H9 (cell line): ENCODE measurements at regions not wholly inside any gene's neighbourhood (a gene's known extent, or its start where the extent isn't known, plus 50 kb on each side); places are given as distances from the start of the nearest gene placed in this dataset.

Experiments
- DNase-seq: peaks from one replicate; pipeline ENCODE4 v3.0.0-alpha.2; 2017
- H2AFZ ChIP-seq: one replicate; pipeline ENCODE4 v1.6.1; 2013; ENCODE audit warnings: mild to moderate bottlenecking, low read length, control low read depth, moderate library complexity
- H2AK5ac ChIP-seq: 2 replicates; pipeline ENCODE4 v1.6.1; 2013; ENCODE audit warnings: low read length, control low read depth, mixed read lengths; ENCODE audit not compliant: insufficient read length
- H2BK120ac ChIP-seq: one replicate; pipeline ENCODE4 v1.6.1; 2013; ENCODE audit warnings: low read depth, mild to moderate bottlenecking, low read length, control low read depth, inconsistent platforms; ENCODE audit not compliant: poor library complexity, severe bottlenecking
- H2BK12ac ChIP-seq: 2 replicates; pipeline ENCODE4 v1.6.1; 2013; ENCODE audit warnings: low read length, control low read depth, mixed read lengths, low read depth; ENCODE audit not compliant: insufficient read length
- H2BK15ac ChIP-seq: 2 replicates; pipeline ENCODE4 v1.6.1; 2013; ENCODE audit warnings: low read depth, low read length, control low read depth
- H2BK20ac ChIP-seq: one replicate; pipeline ENCODE4 v1.6.1; 2013; ENCODE audit warnings: low read depth, mild to moderate bottlenecking, low read length, control low read depth, inconsistent platforms; ENCODE audit not compliant: poor library complexity, severe bottlenecking
- H2BK5ac ChIP-seq: 2 replicates; pipeline ENCODE4 v1.6.1; 2013; ENCODE audit warnings: low read length, control low read depth, mixed read lengths; ENCODE audit not compliant: insufficient read length
- H3K14ac ChIP-seq: 2 replicates; pipeline ENCODE4 v1.6.1; 2013; ENCODE audit warnings: low read length, control low read depth; ENCODE audit not compliant: insufficient read depth
- H3K18ac ChIP-seq: 2 replicates; pipeline ENCODE4 v1.6.1; 2013; ENCODE audit warnings: low read depth, mild to moderate bottlenecking, mixed read lengths, low read length, control low read depth; ENCODE audit not compliant: insufficient read length
- H3K23ac ChIP-seq: 2 replicates; pipeline ENCODE4 v1.6.1; 2013; ENCODE audit warnings: low read length, control low read depth, mixed read lengths, low read depth; ENCODE audit not compliant: insufficient read length
- H3K23me2 ChIP-seq: 2 replicates; pipeline ENCODE4 v1.6.1; 2013; ENCODE audit warnings: low read depth, mild to moderate bottlenecking, mixed read lengths, low read length, control low read depth; ENCODE audit not compliant: insufficient read length, poor library complexity, severe bottlenecking
- H3K27ac ChIP-seq: 2 replicates; pipeline ENCODE4 v1.5.1; 2013; ENCODE audit warnings: low read length, control low read depth, mixed read lengths, low read depth; ENCODE audit not compliant: insufficient read length
- H3K27me3 ChIP-seq: 2 replicates; pipeline ENCODE4 v1.6.1; 2013; ENCODE audit warnings: low read length, control low read depth, inconsistent platforms; ENCODE audit not compliant: insufficient read depth
- H3K4ac ChIP-seq: 2 replicates; pipeline ENCODE4 v1.6.1; 2013; ENCODE audit warnings: low read depth, mild to moderate bottlenecking, control low read depth, inconsistent platforms, low read length, moderate library complexity
- H3K4me1 ChIP-seq: 2 replicates; pipeline ENCODE4 v1.6.1; 2013; ENCODE audit warnings: low read length, control low read depth, inconsistent platforms; ENCODE audit not compliant: insufficient read depth
- H3K4me2 ChIP-seq: 2 replicates; pipeline ENCODE4 v1.6.1; 2013; ENCODE audit warnings: low read length, control low read depth, mixed read lengths; ENCODE audit not compliant: insufficient read length, insufficient read depth
- H3K56ac ChIP-seq: 2 replicates; pipeline ENCODE4 v1.6.1; 2013; ENCODE audit warnings: low read depth, mild to moderate bottlenecking, mixed read lengths, low read length, control low read depth; ENCODE audit not compliant: insufficient read length
- H3K79me1 ChIP-seq: 2 replicates; pipeline ENCODE4 v1.6.1; 2013; ENCODE audit warnings: low read depth, mild to moderate bottlenecking, moderate library complexity, low read length, control low read depth, inconsistent platforms; ENCODE audit not compliant: insufficient read depth, poor library complexity, severe bottlenecking
- H3K79me2 ChIP-seq: 2 replicates; pipeline ENCODE4 v1.6.1; 2013; ENCODE audit warnings: low read length, control low read depth, inconsistent platforms; ENCODE audit not compliant: insufficient read depth
- H3K9ac ChIP-seq: 2 replicates; pipeline ENCODE4 v1.6.1; 2013; ENCODE audit warnings: low read length, control low read depth, mixed read lengths; ENCODE audit not compliant: insufficient read length; ENCODE audit errors: extremely low read depth
- H3K9me3 ChIP-seq: one replicate; pipeline ENCODE4 v1.6.1; 2013; ENCODE audit warnings: low read depth, low read length, inconsistent platforms; ENCODE audit not compliant: control insufficient read depth
- H3T11ph ChIP-seq: one replicate; pipeline ENCODE4 v1.6.1; 2013; ENCODE audit warnings: mild to moderate bottlenecking, low read length, control low read depth, inconsistent platforms
- H4K20me1 ChIP-seq: one replicate; pipeline ENCODE4 v1.6.1; 2013; ENCODE audit not compliant: control insufficient read depth, insufficient read length, insufficient read depth
- H4K5ac ChIP-seq: 2 replicates; pipeline ENCODE4 v1.6.1; 2013; ENCODE audit warnings: low read depth, mild to moderate bottlenecking, mixed read lengths, low read length, control low read depth; ENCODE audit not compliant: insufficient read length
- H4K8ac ChIP-seq: replicated peaks from 2 replicates; pipeline ENCODE4 v1.6.1; 2013; ENCODE audit warnings: low read length, control low read depth, mixed read lengths, low read depth; ENCODE audit not compliant: insufficient read length
- H4K91ac ChIP-seq: 2 replicates; pipeline ENCODE4 v1.6.1; 2013; ENCODE audit warnings: low read depth, mild to moderate bottlenecking, moderate library complexity, mixed read lengths, low read length, control low read depth; ENCODE audit not compliant: insufficient read length
- H3K27ac Mint-ChIP-seq, 3 experiments: 2 replicates in 2 of 3; 3 replicates in 1 of 3; pipeline ENCODE4 v1.8.0; 2020 to 2021; ENCODE audit warnings: mixed read lengths in 3 of 3, mild to moderate bottlenecking in 1 of 3, moderate library complexity in 1 of 3
- H3K27me3 Mint-ChIP-seq: 2 replicates; pipeline ENCODE4 v1.8.0; 2021; ENCODE audit warnings: low read depth, mild to moderate bottlenecking, moderate library complexity, mixed read lengths
- H3K36me3 Mint-ChIP-seq, 3 experiments: 2 replicates in 2 of 3; 3 replicates in 1 of 3; pipeline ENCODE4 v1.8.0; 2020 to 2021; ENCODE audit warnings: low read depth in 3 of 3, mixed read lengths in 3 of 3; ENCODE audit not compliant: insufficient read depth in 1 of 3
- H3K4me1 Mint-ChIP-seq, 2 experiments: 2 replicates each; pipeline ENCODE4 v1.8.0; 2020; ENCODE audit warnings: mixed read lengths in 2 of 2
- H3K4me3 Mint-ChIP-seq, 2 experiments: 2 replicates in 1 of 2; 3 replicates in 1 of 2; pipeline ENCODE4 v1.8.0; 2020 to 2021; ENCODE audit warnings: mild to moderate bottlenecking in 2 of 2, mixed read lengths in 2 of 2, moderate library complexity in 1 of 2
- H3K9me3 Mint-ChIP-seq, 2 experiments: 2 replicates in 1 of 2; 3 replicates in 1 of 2; pipeline ENCODE4 v1.8.0; 2020; ENCODE audit warnings: mild to moderate bottlenecking in 2 of 2, mixed read lengths in 2 of 2, moderate library complexity in 1 of 2
- WGBS: extraction: QIAGEN DNeasy Blood & Tissue Kit; methylation state at CpG from one replicate; pipeline ENCODE4 v1.1.7; 2013; ENCODE audit warnings: missing lambda C conversion rate, low lambda C conversion rate, mixed read lengths; ENCODE audit not compliant: insufficient read length; ENCODE audit errors: extremely low coverage; 5-methylcytosine and 5-hydroxymethylcytosine counted together
- TF ChIP-seq, protein P1 (sequence below): fragments of 200-600 bp; sonication (generic); conservative IDR thresholded peaks from 3 replicates; pipeline ENCODE4 v1.8.0; 2021; ENCODE audit warnings: antibody characterized with exemption, mild to moderate bottlenecking

GRCh38 chr12:97321621-97322020 lies 141.0 kb upstream of the RMST start:
- H3K79me1 ChIP-seq, result no peaks in the 10 kb centered on the region
- H3K9ac ChIP-seq, result no peak overlapping the region
- no peak overlapping the region for H3K27ac ChIP-seq
- H3K4me1 Mint-ChIP-seq, result peaks cover 43 to 44% of the 10 kb centered on the region in 2 experiments
- no peak overlapping the region for H3K56ac ChIP-seq
- no peak overlapping the region for H4K8ac ChIP-seq
- H3K4ac ChIP-seq, result no peak overlapping the region
- no peak overlapping the region for H2AK5ac ChIP-seq
- H3K23me2 ChIP-seq, result no peaks in the 10 kb centered on the region
- no peak overlapping the region for H3K23ac ChIP-seq
- WGBS, result no CpG with 5 or more reads among the region's 4 CpGs
- no peak overlapping the region for H3T11ph ChIP-seq
- no peak overlapping the region for H3K14ac ChIP-seq
- H3K4me3 Mint-ChIP-seq, result no peak overlapping the region
- H2BK20ac ChIP-seq, result no peak overlapping the region
- peak overlapping the region in 1 of 3 experiments; percentile 82; a peak in 2 of 7 replicates for H3K27ac Mint-ChIP-seq
- peaks cover 16% of the 10 kb centered on the region for H3K4me1 ChIP-seq
- no peak overlapping the region for H4K91ac ChIP-seq
- H3K9me3 Mint-ChIP-seq, result no peaks in the 10 kb centered on the region; a peak in 1 of 5 replicates
- no peak for DNase-seq
- no peaks in the 10 kb centered on the region for H4K20me1 ChIP-seq
- TF ChIP-seq, protein P1, sequence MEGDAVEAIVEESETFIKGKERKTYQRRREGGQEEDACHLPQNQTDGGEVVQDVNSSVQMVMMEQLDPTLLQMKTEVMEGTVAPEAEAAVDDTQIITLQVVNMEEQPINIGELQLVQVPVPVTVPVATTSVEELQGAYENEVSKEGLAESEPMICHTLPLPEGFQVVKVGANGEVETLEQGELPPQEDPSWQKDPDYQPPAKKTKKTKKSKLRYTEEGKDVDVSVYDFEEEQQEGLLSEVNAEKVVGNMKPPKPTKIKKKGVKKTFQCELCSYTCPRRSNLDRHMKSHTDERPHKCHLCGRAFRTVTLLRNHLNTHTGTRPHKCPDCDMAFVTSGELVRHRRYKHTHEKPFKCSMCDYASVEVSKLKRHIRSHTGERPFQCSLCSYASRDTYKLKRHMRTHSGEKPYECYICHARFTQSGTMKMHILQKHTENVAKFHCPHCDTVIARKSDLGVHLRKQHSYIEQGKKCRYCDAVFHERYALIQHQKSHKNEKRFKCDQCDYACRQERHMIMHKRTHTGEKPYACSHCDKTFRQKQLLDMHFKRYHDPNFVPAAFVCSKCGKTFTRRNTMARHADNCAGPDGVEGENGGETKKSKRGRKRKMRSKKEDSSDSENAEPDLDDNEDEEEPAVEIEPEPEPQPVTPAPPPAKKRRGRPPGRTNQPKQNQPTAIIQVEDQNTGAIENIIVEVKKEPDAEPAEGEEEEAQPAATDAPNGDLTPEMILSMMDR, result no peak
- H4K5ac ChIP-seq, result no peak overlapping the region
- no peak overlapping the region for H2BK12ac ChIP-seq
- no peaks in the 10 kb centered on the region for H3K36me3 Mint-ChIP-seq
- H3K27me3 ChIP-seq, result no peaks in the 10 kb centered on the region; the same call in 1 of the 2 replicates
- H3K79me2 ChIP-seq, result no peaks in the 10 kb centered on the region
- H2BK5ac ChIP-seq, result no peak overlapping the region
- no peak overlapping the region for H2BK120ac ChIP-seq
- no peak overlapping the region for H3K4me2 ChIP-seq
- no peaks in the 10 kb centered on the region for H3K9me3 ChIP-seq
- no peak overlapping the region for H3K18ac ChIP-seq
- no peak overlapping the region for H2BK15ac ChIP-seq
- no peak overlapping the region for H2AFZ ChIP-seq
- peaks cover 3% of the 10 kb centered on the region for H3K27me3 Mint-ChIP-seq
